ENCODE measurements at regions not wholly inside any gene's neighbourhood (a gene's known extent, or its start where the extent isn't known, plus 50 kb on each side); places are given as distances from the start of the nearest gene placed in this dataset.

GRCh38 chr4:181148470-181148869 lies 1094.7 kb upstream of the TENM3 start:
- Mint-ChIP-seq H3K9me3 (ENCODE audit: unreplicated experiment) (no peaks in the 10 kb centered on the region), H3K4me3 (ENCODE audit: unreplicated experiment) (no peak overlapping the region), H3K36me3 (ENCODE audit: insufficient read depth, unreplicated experiment) (no peaks in the 10 kb centered on the region), H3K27me3 (ENCODE audit: insufficient read depth, unreplicated experiment) (no peaks in the 10 kb centered on the region), H3K27ac (ENCODE audit: low read depth, unreplicated experiment) (no peak overlapping the region), H3K4me1 (ENCODE audit: insufficient read depth, unreplicated experiment) (no peaks in the 10 kb centered on the region)
- CTCF ChIA-PET = interaction anchor here (1.4 kb wide), 1 partner anchor 10 kb away, joined by 5 read pairs; no protein-coding TSS in a partner anchor
- DNase-seq (ENCODE audit: unreplicated experiment) = no peak
- BruUV-seq (replicated peaks) = no TSS peak
- no peak for TF ChIP-seq CTCF (IDR thresholded peaks at IDR 0.05; ENCODE audit: unreplicated experiment)
- POLR2A ChIA-PET = no interaction called here
- intact Hi-C loops (cut with micrococcal nuclease) = no loop called here

DNA sequence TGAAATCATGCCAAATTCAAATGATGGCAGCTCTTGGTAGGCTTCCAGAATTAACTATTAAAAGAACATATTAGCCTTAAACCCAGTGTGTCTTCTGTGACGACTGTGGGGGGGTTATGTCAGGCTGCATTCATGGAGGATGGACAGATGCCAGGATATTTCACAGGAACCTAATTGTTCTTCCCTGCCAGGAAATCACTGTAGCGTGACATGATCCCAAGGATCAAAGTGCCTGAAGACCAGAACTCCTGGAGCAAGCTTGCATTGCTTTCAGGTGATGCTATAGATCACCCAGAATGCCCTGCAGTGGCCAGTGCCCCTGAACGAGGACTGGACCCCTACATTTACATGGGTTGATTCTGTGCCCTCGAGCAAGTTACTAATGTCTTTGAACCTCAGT lies 1093.0 kb upstream of the TENM3 start:
- no peak overlapping the region for H3K4me3 Mint-ChIP-seq (ENCODE audit: unreplicated experiment)
- ChIA-PET CTCF (interaction anchor here (0.7 to 1.1 kb wide), 4 partner anchors 10 to 1778 kb away, joined by 3 read pairs; no protein-coding TSS in a partner anchor), POLR2A (no interaction called here)
- no peak for TF ChIP-seq CTCF (IDR thresholded peaks at IDR 0.05; ENCODE audit: unreplicated experiment)
- H3K36me3 Mint-ChIP-seq (ENCODE audit: insufficient read depth, unreplicated experiment) = no peaks in the 10 kb centered on the region
- H3K9me3 Mint-ChIP-seq (ENCODE audit: unreplicated experiment) = no peaks in the 10 kb centered on the region
- no TSS peak for BruUV-seq (replicated peaks)
- no peaks in the 10 kb centered on the region for H3K27me3 Mint-ChIP-seq (ENCODE audit: insufficient read depth, unreplicated experiment)
- peak; percentile 56 for DNase-seq (ENCODE audit: unreplicated experiment)
- no peak overlapping the region for H3K27ac Mint-ChIP-seq (ENCODE audit: low read depth, unreplicated experiment)
- H3K4me1 Mint-ChIP-seq (ENCODE audit: insufficient read depth, unreplicated experiment) = no peaks in the 10 kb centered on the region
- intact Hi-C loops (cut with micrococcal nuclease) = no loop called here

- Mint-ChIP-seq H3K4me3 (ENCODE audit: unreplicated experiment) (no peak overlapping the region), H3K27me3 (ENCODE audit: insufficient read depth, unreplicated experiment) (no peaks in the 10 kb centered on the region), H3K9me3 (ENCODE audit: unreplicated experiment) (no peaks in the 10 kb centered on the region), H3K4me1 (ENCODE audit: insufficient read depth, unreplicated experiment) (no peaks in the 10 kb centered on the region), H3K36me3 (ENCODE audit: insufficient read depth, unreplicated experiment) (no peaks in the 10 kb centered on the region), H3K27ac (ENCODE audit: low read depth, unreplicated experiment) (no peak overlapping the region)
- intact Hi-C loops (cut with micrococcal nuclease) = no loop called here
- DNase-seq (ENCODE audit: unreplicated experiment) = no peak
- no peak for TF ChIP-seq CTCF (IDR thresholded peaks at IDR 0.05; ENCODE audit: unreplicated experiment)
- ChIA-PET POLR2A (no interaction called here), CTCF (no interaction called here)
- no TSS peak for BruUV-seq (replicated peaks)
These were observed 1091.3 kb upstream of the TENM3 start for GRCh38 chr4:181151856-181152255.

DNA sequence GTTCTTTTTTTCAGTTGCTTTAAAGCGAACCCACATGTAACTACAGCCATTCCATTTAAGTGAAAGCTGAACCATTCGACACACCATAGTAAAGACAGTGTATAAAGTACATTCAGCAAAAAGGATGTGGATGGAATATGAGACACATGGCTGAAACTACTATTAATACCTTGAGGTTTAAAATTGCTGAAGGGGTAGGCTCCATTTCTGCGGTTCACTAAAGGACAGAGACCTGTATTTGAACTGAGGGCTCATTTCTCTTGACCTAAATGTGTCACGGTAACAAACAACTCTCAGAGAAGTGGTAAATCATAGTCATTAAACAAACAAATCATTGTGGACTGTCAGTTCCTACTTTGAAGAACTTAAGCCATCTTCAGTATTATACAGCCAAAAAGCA lies 1085.6 kb upstream of the TENM3 start:
- Mint-ChIP-seq H3K9me3 (ENCODE audit: unreplicated experiment) (no peaks in the 10 kb centered on the region), H3K4me3 (ENCODE audit: unreplicated experiment) (no peak overlapping the region), H3K27me3 (ENCODE audit: insufficient read depth, unreplicated experiment) (no peaks in the 10 kb centered on the region), H3K4me1 (ENCODE audit: insufficient read depth, unreplicated experiment) (peaks cover 3% of the 10 kb centered on the region), H3K36me3 (ENCODE audit: insufficient read depth, unreplicated experiment) (no peaks in the 10 kb centered on the region), H3K27ac (ENCODE audit: low read depth, unreplicated experiment) (no peak overlapping the region)
- DNase-seq (ENCODE audit: unreplicated experiment) = no peak
- CTCF ChIA-PET = interaction anchor here (1.2 to 1.4 kb wide), 2 partner anchors 370 to 371 kb away, joined by 4 to 5 read pairs; no protein-coding TSS in a partner anchor
- intact Hi-C loops (cut with micrococcal nuclease) = no loop called here
- TF ChIP-seq CTCF (IDR thresholded peaks at IDR 0.05; ENCODE audit: unreplicated experiment) = no peak
- BruUV-seq (replicated peaks) = no TSS peak
- POLR2A ChIA-PET = no interaction called here
